ENCODE measurements at regions not wholly inside any gene's neighbourhood (a gene's known extent, or its start where the extent isn't known, plus 50 kb on each side); places are given as distances from the start of the nearest gene placed in this dataset.

- Histone ChIP-seq H3K4me3 (ENCODE audit: low read depth, low read length) (no peak overlapping the region), H3K27ac (ENCODE audit: low read depth, low read length) (no peak overlapping the region), H3K9me3 (ENCODE audit: control insufficient read depth, insufficient read depth, low read length) (no peaks in the 10 kb centered on the region), H3K27me3 (ENCODE audit: control insufficient read depth, insufficient read depth, low read length) (no peaks in the 10 kb centered on the region)
- no peak for TF ChIP-seq CTCF (IDR thresholded peaks at IDR 0.05; ENCODE audit: low read depth, low read length)
- POLR2A ChIA-PET = no interaction called here
- CTCF ChIA-PET = no interaction called here
- no peak for DNase-seq (ENCODE audit: low read depth, low spot score)
These were observed 152.8 kb upstream of the CWC22 start for GRCh38 chr2:180159921-180160320.

GRCh38 chr2:180158961-180159360, 151.9 kb upstream of the CWC22 start:
- Histone ChIP-seq H3K27me3 (ENCODE audit: control insufficient read depth, insufficient read depth, low read length) (no peaks in the 10 kb centered on the region), H3K27ac (ENCODE audit: low read depth, low read length) (no peak overlapping the region), H3K4me3 (ENCODE audit: low read depth, low read length) (no peak overlapping the region), H3K9me3 (ENCODE audit: control insufficient read depth, insufficient read depth, low read length) (no peaks in the 10 kb centered on the region)
- CTCF ChIA-PET = no interaction called here
- TF ChIP-seq CTCF (IDR thresholded peaks at IDR 0.05; ENCODE audit: low read depth, low read length) = no peak
- POLR2A ChIA-PET = no interaction called here
- no peak for DNase-seq (ENCODE audit: low read depth, low spot score)

- no peak for TF ChIP-seq CTCF (IDR thresholded peaks at IDR 0.05; ENCODE audit: low read depth, low read length)
- POLR2A ChIA-PET = no interaction called here
- H3K4me3 ChIP-seq (ENCODE audit: low read depth, low read length) = no peak overlapping the region
- no peak overlapping the region for H3K27ac ChIP-seq (ENCODE audit: low read depth, low read length)
- no peak for DNase-seq (ENCODE audit: low read depth, low spot score)
- CTCF ChIA-PET = no interaction called here
- no peaks in the 10 kb centered on the region for H3K27me3 ChIP-seq (ENCODE audit: control insufficient read depth, insufficient read depth, low read length)
- H3K9me3 ChIP-seq (ENCODE audit: control insufficient read depth, insufficient read depth, low read length) = no peaks in the 10 kb centered on the region
These were observed 149.6 kb upstream of the CWC22 start for GRCh38 chr2:180156651-180157050.

GRCh38 chr2:180150606-180151005, 143.5 kb upstream of the CWC22 start:
- Histone ChIP-seq H3K4me3 (ENCODE audit: low read depth, low read length) (no peak overlapping the region), H3K9me3 (ENCODE audit: control insufficient read depth, insufficient read depth, low read length) (no peaks in the 10 kb centered on the region), H3K27ac (ENCODE audit: low read depth, low read length) (no peak overlapping the region), H3K27me3 (ENCODE audit: control insufficient read depth, insufficient read depth, low read length) (no peaks in the 10 kb centered on the region)
- TF ChIP-seq CTCF (IDR thresholded peaks at IDR 0.05; ENCODE audit: low read depth, low read length) = no peak
- DNase-seq (ENCODE audit: low read depth, low spot score) = no peak
- POLR2A ChIA-PET = no interaction called here
- CTCF ChIA-PET = no interaction called here

GRCh38 chr2:180146541-180146940, 139.4 kb upstream of the CWC22 start:
- Histone ChIP-seq H3K4me3 (ENCODE audit: low read depth, low read length) (no peak overlapping the region), H3K27ac (ENCODE audit: low read depth, low read length) (no peak overlapping the region), H3K27me3 (ENCODE audit: control insufficient read depth, insufficient read depth, low read length) (no peaks in the 10 kb centered on the region), H3K9me3 (ENCODE audit: control insufficient read depth, insufficient read depth, low read length) (no peaks in the 10 kb centered on the region)
- no peak for TF ChIP-seq CTCF (IDR thresholded peaks at IDR 0.05; ENCODE audit: low read depth, low read length)
- ChIA-PET POLR2A (no interaction called here), CTCF (interaction anchor here (1.8 kb wide), 1 partner anchor 21 kb away, joined by 12 read pairs; no protein-coding TSS in a partner anchor)
- no peak for DNase-seq (ENCODE audit: low read depth, low spot score)
